SK-N-SH treated with all-trans-retinoic acid at 6 μM for 48 hours (cell line): ENCODE measurements at regions not wholly inside any gene's neighbourhood (a gene's known extent, or its start where the extent isn't known, plus 50 kb on each side); places are given as distances from the start of the nearest gene placed in this dataset.

Source experiments
- RARB ChIP-seq: fragments of 250-450 bp; sonication (Bioruptor Pico); IDR thresholded peaks from 2 replicates; pipeline ENCODE4 v1.8.0; 2021; ENCODE audit warnings: mild to moderate bottlenecking, moderate library complexity
- TCF4 ChIP-seq: fragments of 250-450 bp; sonication (Bioruptor Pico); IDR thresholded peaks from 2 replicates; pipeline ENCODE4 v1.8.0; 2021; ENCODE audit warnings: mild to moderate bottlenecking, moderate library complexity, borderline replicate concordance
- TOX ChIP-seq: fragments of 250-450 bp; sonication (Bioruptor Pico); IDR thresholded peaks from 2 replicates; pipeline ENCODE4 v1.8.0; 2021; ENCODE audit warnings: mild to moderate bottlenecking, moderate library complexity, borderline replicate concordance
- ZC3H10 ChIP-seq: fragments of 250-450 bp; sonication (Bioruptor Pico); IDR thresholded peaks from 2 replicates; pipeline ENCODE4 v1.5.1; 2021; ENCODE audit warnings: mild to moderate bottlenecking, moderate library complexity
- ZFP30 ChIP-seq: fragments of 450-650 bp; formaldehyde crosslinking; IDR thresholded peaks from 2 replicates; pipeline ENCODE4 v1.5.0; 2022; ENCODE audit warnings: mild to moderate bottlenecking, moderate library complexity
- ZNF565 ChIP-seq: fragments of 450-650 bp; formaldehyde crosslinking; conservative IDR thresholded peaks from 2 replicates; pipeline ENCODE4 v1.5.0; 2020; ENCODE audit warnings: low read depth, mild to moderate bottlenecking, moderate library complexity
- ZNF8 ChIP-seq: fragments of 450-650 bp; formaldehyde crosslinking; IDR thresholded peaks from 2 replicates; pipeline ENCODE4 v1.5.0; 2020; ENCODE audit warnings: mild to moderate bottlenecking, moderate library complexity
- TF ChIP-seq, protein P1 (sequence below): fragments of 250-450 bp; sonication (Bioruptor Pico); IDR thresholded peaks from 2 replicates; pipeline ENCODE4 v1.8.0; 2020; ENCODE audit warnings: mild to moderate bottlenecking, moderate library complexity, borderline replicate concordance
- TF ChIP-seq, protein P2 (sequence below): fragments of 250-450 bp; sonication (Bioruptor Pico); IDR thresholded peaks from 2 replicates; pipeline ENCODE4 v1.5.0; 2020; ENCODE audit warnings: mild to moderate bottlenecking, moderate library complexity
- TF ChIP-seq, protein P3 (sequence below): fragments of 250-450 bp; sonication (Bioruptor Pico); IDR thresholded peaks from 2 replicates; pipeline ENCODE4 v1.5.1; 2020; ENCODE audit warnings: low read depth, mild to moderate bottlenecking, moderate library complexity

DNA sequence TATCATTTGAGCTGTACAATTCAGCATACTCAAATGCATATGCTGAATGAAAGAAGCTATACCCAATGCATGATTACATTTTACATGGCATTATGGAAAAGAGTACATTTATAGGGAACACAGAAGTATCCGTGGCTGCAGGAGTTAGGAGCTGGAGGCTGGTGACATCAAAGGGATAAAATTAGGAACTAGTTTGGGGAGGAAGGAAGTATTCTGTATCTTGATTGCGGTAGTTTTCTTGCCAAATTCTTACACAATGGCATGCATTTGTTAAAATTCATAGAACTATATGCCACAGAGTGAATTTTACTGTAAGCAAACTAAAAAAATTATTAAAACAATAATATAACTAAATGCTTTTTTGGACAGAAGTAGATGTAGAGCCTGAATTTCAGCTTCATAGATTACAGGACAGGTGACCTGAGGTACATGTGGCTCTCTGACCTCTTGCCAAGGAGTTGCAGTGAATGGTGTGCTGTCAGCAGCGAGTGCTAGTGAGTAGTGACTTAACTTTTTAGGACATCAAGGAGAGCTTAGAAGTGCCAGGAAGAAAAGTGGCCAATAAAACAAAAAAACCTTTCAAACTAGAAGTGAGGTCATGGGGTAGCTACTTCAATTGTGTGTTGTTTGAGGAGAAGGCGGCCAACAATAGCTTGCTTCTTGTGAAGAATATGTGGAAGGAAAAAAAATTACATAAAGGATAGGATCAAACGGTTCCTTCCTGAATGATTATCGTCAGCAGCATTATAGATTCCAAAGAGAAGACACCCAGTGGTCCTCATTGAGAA lies 514.9 kb upstream of the CLINT1 start:
- TF ChIP-seq ZNF8 (CRISPR knock-in tag) (no peak), TCF4 (CRISPR knock-in tag) (no peak), ZNF565 (CRISPR knock-in tag) (no peak), ZC3H10 (no peak), ZFP30 (CRISPR knock-in tag) (no peak), TOX (CRISPR knock-in tag) (no peak), RARB (CRISPR knock-in tag) (no peak)
- TF ChIP-seq, protein P1, sequence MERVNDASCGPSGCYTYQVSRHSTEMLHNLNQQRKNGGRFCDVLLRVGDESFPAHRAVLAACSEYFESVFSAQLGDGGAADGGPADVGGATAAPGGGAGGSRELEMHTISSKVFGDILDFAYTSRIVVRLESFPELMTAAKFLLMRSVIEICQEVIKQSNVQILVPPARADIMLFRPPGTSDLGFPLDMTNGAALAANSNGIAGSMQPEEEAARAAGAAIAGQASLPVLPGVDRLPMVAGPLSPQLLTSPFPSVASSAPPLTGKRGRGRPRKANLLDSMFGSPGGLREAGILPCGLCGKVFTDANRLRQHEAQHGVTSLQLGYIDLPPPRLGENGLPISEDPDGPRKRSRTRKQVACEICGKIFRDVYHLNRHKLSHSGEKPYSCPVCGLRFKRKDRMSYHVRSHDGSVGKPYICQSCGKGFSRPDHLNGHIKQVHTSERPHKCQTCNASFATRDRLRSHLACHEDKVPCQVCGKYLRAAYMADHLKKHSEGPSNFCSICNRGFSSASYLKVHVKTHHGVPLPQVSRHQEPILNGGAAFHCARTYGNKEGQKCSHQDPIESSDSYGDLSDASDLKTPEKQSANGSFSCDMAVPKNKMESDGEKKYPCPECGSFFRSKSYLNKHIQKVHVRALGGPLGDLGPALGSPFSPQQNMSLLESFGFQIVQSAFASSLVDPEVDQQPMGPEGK, result no peak
- TF ChIP-seq, protein P2, sequence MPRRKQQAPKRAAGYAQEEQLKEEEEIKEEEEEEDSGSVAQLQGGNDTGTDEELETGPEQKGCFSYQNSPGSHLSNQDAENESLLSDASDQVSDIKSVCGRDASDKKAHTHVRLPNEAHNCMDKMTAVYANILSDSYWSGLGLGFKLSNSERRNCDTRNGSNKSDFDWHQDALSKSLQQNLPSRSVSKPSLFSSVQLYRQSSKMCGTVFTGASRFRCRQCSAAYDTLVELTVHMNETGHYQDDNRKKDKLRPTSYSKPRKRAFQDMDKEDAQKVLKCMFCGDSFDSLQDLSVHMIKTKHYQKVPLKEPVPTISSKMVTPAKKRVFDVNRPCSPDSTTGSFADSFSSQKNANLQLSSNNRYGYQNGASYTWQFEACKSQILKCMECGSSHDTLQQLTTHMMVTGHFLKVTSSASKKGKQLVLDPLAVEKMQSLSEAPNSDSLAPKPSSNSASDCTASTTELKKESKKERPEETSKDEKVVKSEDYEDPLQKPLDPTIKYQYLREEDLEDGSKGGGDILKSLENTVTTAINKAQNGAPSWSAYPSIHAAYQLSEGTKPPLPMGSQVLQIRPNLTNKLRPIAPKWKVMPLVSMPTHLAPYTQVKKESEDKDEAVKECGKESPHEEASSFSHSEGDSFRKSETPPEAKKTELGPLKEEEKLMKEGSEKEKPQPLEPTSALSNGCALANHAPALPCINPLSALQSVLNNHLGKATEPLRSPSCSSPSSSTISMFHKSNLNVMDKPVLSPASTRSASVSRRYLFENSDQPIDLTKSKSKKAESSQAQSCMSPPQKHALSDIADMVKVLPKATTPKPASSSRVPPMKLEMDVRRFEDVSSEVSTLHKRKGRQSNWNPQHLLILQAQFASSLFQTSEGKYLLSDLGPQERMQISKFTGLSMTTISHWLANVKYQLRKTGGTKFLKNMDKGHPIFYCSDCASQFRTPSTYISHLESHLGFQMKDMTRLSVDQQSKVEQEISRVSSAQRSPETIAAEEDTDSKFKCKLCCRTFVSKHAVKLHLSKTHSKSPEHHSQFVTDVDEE (CRISPR knock-in tag), result no peak
- TF ChIP-seq, protein P3, sequence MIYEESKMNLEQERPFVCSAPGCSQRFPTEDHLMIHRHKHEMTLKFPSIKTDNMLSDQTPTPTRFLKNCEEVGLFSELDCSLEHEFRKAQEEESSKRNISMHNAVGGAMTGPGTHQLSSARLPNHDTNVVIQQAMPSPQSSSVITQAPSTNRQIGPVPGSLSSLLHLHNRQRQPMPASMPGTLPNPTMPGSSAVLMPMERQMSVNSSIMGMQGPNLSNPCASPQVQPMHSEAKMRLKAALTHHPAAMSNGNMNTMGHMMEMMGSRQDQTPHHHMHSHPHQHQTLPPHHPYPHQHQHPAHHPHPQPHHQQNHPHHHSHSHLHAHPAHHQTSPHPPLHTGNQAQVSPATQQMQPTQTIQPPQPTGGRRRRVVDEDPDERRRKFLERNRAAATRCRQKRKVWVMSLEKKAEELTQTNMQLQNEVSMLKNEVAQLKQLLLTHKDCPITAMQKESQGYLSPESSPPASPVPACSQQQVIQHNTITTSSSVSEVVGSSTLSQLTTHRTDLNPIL, result no peak
